ENCODE measurements at regions not wholly inside any gene's neighbourhood (a gene's known extent, or its start where the extent isn't known, plus 50 kb on each side); places are given as distances from the start of the nearest gene placed in this dataset.

- TF ChIP-seq CTCF (conservative IDR thresholded peaks at IDR 0.05; ENCODE audit: low read depth in 2 of 2) (no peak), POLR2AphosphoS5 (IDR thresholded peaks at IDR 0.05; ENCODE audit: low read depth) (no peak), EZH2 (IDR thresholded peaks at IDR 0.05; ENCODE audit: low read depth, unreplicated experiment) (no peak), EZH2phosphoT487 (IDR thresholded peaks at IDR 0.05; ENCODE audit: unreplicated experiment) (no peak)
These were observed 207.1 kb downstream of the KATNAL1 start for GRCh38 chr13:30100226-30100625.

Data from GM23338 (cell line).